H1 (cell line): ENCODE measurements at regions not wholly inside any gene's neighbourhood (a gene's known extent, or its start where the extent isn't known, plus 50 kb on each side); places are given as distances from the start of the nearest gene placed in this dataset.

Experiments used
- POLR2A ChIP-seq, 2 experiments: IDR thresholded peaks; 1 replicate in 1 of 2; 2 replicates in 1 of 2; pipeline ENCODE4 v1.6.1; 2011; ENCODE audit warnings: low read depth in 2 of 2, low read length in 2 of 2, mild to moderate bottlenecking in 2 of 2; ENCODE audit errors: control extremely low read depth in 1 of 2
- RAD21 ChIP-seq, 2 experiments: IDR thresholded peaks in 1 of 2; conservative IDR thresholded peaks in 1 of 2; 2 replicates each; pipeline ENCODE4 v1.6.1; 2011; ENCODE audit warnings: low read depth in 2 of 2, low read length in 2 of 2, improper control_type of control experiment in 1 of 2, inconsistent platforms in 1 of 2, mild to moderate bottlenecking in 1 of 2, moderate library complexity in 1 of 2
- RNF2 ChIP-seq: fragments of 200-900, 300-1000 bp; sonication (generic); IDR thresholded peaks from 2 replicates; pipeline ENCODE4 v1.7.1; 2016; ENCODE audit warnings: borderline replicate concordance, low read depth, mild to moderate bottlenecking, antibody characterized with exemption, low read length; ENCODE audit not compliant: poor library complexity, severe bottlenecking; ENCODE audit errors: missing control alignments
- SIRT6 ChIP-seq: IDR thresholded peaks from one replicate; pipeline ENCODE4 v1.7.1; 2012; ENCODE audit warnings: low read length, inconsistent platforms
- USF2 ChIP-seq: IDR thresholded peaks from 2 replicates; pipeline ENCODE4 v1.6.1; 2011; ENCODE audit warnings: low read length, improper control_type of control experiment

- TF ChIP-seq USF2 = no peak
- no peak for TF ChIP-seq RNF2
- no peak for TF ChIP-seq SIRT6
- no peak for TF ChIP-seq RAD21 (IDR thresholded peaks at IDR 0.05 in 1 of 2, conservative IDR thresholded peaks at IDR 0.05 in 1 of 2; ENCODE audit: low read depth in 2 of 2, low read length in 2 of 2)
- no peak for TF ChIP-seq POLR2A (IDR thresholded peaks at IDR 0.05; ENCODE audit: control extremely low read depth in 1 of 2, low read depth in 2 of 2, low read length in 2 of 2)
Observed at GRCh38 chr4:135227842-135228241, 1026.3 kb upstream of the PABPC4L start (continued).
